HL-60 (cell line): ENCODE measurements at regions not wholly inside any gene's neighbourhood (a gene's known extent, or its start where the extent isn't known, plus 50 kb on each side); places are given as distances from the start of the nearest gene placed in this dataset.

Experiments
- SPI1 ChIP-seq: IDR thresholded peaks from 2 replicates; pipeline ENCODE4 v1.6.1; 2012; ENCODE audit warnings: low read depth, mild to moderate bottlenecking, borderline replicate concordance
- TF ChIP-seq, protein P1 (sequence below): IDR thresholded peaks from one replicate; pipeline ENCODE4 v1.5.1; 2011; ENCODE audit warnings: low read length, control low read depth, inconsistent platforms; ENCODE audit not compliant: insufficient read depth
- TF ChIP-seq, protein P2 (sequence below): IDR thresholded peaks from 2 replicates; pipeline ENCODE4 v1.6.1; 2012; ENCODE audit warnings: low read depth; ENCODE audit not compliant: insufficient replicate concordance

GRCh38 chr1:25031966-25032667, 102.0 kb upstream of the RUNX3 start:
- TF ChIP-seq, protein P1, sequence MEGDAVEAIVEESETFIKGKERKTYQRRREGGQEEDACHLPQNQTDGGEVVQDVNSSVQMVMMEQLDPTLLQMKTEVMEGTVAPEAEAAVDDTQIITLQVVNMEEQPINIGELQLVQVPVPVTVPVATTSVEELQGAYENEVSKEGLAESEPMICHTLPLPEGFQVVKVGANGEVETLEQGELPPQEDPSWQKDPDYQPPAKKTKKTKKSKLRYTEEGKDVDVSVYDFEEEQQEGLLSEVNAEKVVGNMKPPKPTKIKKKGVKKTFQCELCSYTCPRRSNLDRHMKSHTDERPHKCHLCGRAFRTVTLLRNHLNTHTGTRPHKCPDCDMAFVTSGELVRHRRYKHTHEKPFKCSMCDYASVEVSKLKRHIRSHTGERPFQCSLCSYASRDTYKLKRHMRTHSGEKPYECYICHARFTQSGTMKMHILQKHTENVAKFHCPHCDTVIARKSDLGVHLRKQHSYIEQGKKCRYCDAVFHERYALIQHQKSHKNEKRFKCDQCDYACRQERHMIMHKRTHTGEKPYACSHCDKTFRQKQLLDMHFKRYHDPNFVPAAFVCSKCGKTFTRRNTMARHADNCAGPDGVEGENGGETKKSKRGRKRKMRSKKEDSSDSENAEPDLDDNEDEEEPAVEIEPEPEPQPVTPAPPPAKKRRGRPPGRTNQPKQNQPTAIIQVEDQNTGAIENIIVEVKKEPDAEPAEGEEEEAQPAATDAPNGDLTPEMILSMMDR, result no peak
- TF ChIP-seq, protein P2, sequence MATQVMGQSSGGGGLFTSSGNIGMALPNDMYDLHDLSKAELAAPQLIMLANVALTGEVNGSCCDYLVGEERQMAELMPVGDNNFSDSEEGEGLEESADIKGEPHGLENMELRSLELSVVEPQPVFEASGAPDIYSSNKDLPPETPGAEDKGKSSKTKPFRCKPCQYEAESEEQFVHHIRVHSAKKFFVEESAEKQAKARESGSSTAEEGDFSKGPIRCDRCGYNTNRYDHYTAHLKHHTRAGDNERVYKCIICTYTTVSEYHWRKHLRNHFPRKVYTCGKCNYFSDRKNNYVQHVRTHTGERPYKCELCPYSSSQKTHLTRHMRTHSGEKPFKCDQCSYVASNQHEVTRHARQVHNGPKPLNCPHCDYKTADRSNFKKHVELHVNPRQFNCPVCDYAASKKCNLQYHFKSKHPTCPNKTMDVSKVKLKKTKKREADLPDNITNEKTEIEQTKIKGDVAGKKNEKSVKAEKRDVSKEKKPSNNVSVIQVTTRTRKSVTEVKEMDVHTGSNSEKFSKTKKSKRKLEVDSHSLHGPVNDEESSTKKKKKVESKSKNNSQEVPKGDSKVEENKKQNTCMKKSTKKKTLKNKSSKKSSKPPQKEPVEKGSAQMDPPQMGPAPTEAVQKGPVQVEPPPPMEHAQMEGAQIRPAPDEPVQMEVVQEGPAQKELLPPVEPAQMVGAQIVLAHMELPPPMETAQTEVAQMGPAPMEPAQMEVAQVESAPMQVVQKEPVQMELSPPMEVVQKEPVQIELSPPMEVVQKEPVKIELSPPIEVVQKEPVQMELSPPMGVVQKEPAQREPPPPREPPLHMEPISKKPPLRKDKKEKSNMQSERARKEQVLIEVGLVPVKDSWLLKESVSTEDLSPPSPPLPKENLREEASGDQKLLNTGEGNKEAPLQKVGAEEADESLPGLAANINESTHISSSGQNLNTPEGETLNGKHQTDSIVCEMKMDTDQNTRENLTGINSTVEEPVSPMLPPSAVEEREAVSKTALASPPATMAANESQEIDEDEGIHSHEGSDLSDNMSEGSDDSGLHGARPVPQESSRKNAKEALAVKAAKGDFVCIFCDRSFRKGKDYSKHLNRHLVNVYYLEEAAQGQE, result no peak
- no peak for TF ChIP-seq SPI1
